ENCODE measurements at regions not wholly inside any gene's neighbourhood (a gene's known extent, or its start where the extent isn't known, plus 50 kb on each side); places are given as distances from the start of the nearest gene placed in this dataset.

GRCh38 chr2:64820901-64821300, 167.2 kb upstream of the SERTAD2 start:
- no peak for DNase-seq (ENCODE audit: low read depth)
- TF ChIP-seq CTCF (conservative IDR thresholded peaks at IDR 0.05; ENCODE audit: control insufficient read depth, insufficient read depth, low read depth, low read length), result no peak
- H3K4me3 ChIP-seq (ENCODE audit: control insufficient read depth, low read depth, low read length), result no peak overlapping the region

GRCh38 chr2:64823794-64824193, 165.4 kb upstream of the SLC1A4 start:
- no peak for DNase-seq (ENCODE audit: low read depth)

GRCh38 chr2:64825831-64826491, 163.2 kb upstream of the SLC1A4 start:
- no peak overlapping the region for H3K4me3 ChIP-seq (ENCODE audit: control insufficient read depth, low read depth, low read length)
- DNase-seq (ENCODE audit: low read depth), result peak; percentile 20

More at GRCh38 chr2:64823794-64824193, 165.4 kb upstream of the SLC1A4 start:
- H3K4me3 ChIP-seq (ENCODE audit: control insufficient read depth, low read depth, low read length), result no peak overlapping the region
- no peak for TF ChIP-seq CTCF (conservative IDR thresholded peaks at IDR 0.05; ENCODE audit: control insufficient read depth, insufficient read depth, low read depth, low read length)

GRCh38 chr2:64826703-64827102, 162.5 kb upstream of the SLC1A4 start:
- H3K4me3 ChIP-seq (ENCODE audit: control insufficient read depth, low read depth, low read length), result no peak overlapping the region
- no peak for DNase-seq (ENCODE audit: low read depth)
- TF ChIP-seq CTCF (conservative IDR thresholded peaks at IDR 0.05; ENCODE audit: control insufficient read depth, insufficient read depth, low read depth, low read length), result no peak

More at GRCh38 chr2:64825831-64826491, 163.2 kb upstream of the SLC1A4 start:
- TF ChIP-seq CTCF (conservative IDR thresholded peaks at IDR 0.05; ENCODE audit: control insufficient read depth, insufficient read depth, low read depth, low read length), result no peak

GRCh38 chr2:64828261-64828660, 160.9 kb upstream of the SLC1A4 start:
- no peak for TF ChIP-seq CTCF (conservative IDR thresholded peaks at IDR 0.05; ENCODE audit: control insufficient read depth, insufficient read depth, low read depth, low read length)
- no peak for DNase-seq (ENCODE audit: low read depth)
- H3K4me3 ChIP-seq (ENCODE audit: control insufficient read depth, low read depth, low read length), result no peak overlapping the region

- TF ChIP-seq CTCF (conservative IDR thresholded peaks at IDR 0.05; ENCODE audit: control insufficient read depth, insufficient read depth, low read depth, low read length), result no peak
- DNase-seq (ENCODE audit: low read depth), result no peak
- H3K4me3 ChIP-seq (ENCODE audit: control insufficient read depth, low read depth, low read length), result no peak overlapping the region
These were observed 159.7 kb upstream of the SLC1A4 start for GRCh38 chr2:64829525-64829924.
